GM18508 (cell line): ENCODE measurements at regions not wholly inside any gene's neighbourhood (a gene's known extent, or its start where the extent isn't known, plus 50 kb on each side); places are given as distances from the start of the nearest gene placed in this dataset.
"Not testable (repeated sequence)": the region's sequence is repeated elsewhere in the genome, so short reads cannot be mapped to it uniquely, and the experiment has no call there.

Source experiments
- ATAC-seq: cut with Tn5 transposase; IDR thresholded peaks from one replicate; pipeline ENCODE4 v1.9.1; 2021; ENCODE audit warnings: moderate number of reproducible peaks; ENCODE audit not compliant: insufficient read depth, unreplicated experiment

GRCh38 chr7:114364151-114364550 lies 50.5 kb upstream of the FOXP2 start:
- no peak for ATAC-seq

DNA sequence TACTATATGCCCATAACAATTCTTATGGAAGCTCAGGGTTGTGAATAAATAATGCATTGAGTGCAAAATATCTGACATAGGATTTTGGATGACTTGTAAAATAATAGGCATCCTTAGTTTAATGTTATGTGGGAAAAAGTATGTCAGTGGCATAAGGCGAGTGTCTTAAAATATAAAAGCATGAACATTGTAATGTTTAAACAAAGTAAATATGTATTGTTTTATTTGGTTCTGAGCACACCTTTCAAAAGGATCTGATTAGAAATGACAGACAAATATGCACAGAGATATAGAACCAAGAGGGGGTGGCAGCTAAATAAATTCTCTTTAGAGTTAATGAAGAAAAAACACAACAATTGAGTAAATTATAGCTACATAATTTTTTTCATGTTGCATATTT lies 51.3 kb upstream of the FOXP2 start:
- no peak for ATAC-seq

DNA sequence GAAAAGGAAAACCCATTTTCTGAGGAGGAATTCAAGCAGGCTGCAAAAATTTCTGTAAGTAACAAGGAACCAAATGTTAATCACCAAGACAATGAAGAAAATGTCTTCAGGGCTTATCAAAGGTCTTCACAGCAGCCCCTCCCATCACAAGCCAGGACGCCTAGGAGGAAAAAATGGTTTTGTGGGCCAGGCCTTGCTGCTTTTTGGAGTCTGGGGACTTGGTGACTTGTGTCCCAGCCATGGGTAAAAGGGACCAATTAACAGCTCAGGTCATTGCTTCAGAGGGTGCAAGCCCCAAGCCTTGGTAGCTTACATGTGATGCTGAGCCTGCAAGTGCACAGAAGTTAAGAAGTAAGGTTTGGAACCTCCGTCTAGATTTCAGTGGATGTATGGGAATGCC lies 55.7 kb upstream of the FOXP2 start:
- no peak for ATAC-seq

DNA sequence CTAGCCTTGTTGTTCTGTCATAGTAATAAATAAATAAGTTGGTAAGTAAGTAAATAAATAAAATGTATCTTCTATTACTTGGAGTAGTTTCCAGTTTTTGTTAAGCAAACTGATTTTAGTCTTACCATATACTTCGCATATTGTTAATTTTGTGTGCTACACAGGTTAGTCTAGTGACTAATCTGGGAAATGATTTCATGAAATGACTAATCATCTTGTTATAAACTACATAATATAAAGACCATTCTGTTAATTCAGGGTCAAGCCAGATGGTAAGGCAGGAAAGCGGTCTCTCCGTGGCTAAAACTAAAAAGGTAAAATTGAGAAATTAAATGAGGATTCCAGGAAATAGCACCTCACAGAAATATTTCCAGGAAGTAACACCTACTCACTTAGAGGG lies 58.5 kb upstream of the FOXP2 start:
- ATAC-seq = no peak

DNA sequence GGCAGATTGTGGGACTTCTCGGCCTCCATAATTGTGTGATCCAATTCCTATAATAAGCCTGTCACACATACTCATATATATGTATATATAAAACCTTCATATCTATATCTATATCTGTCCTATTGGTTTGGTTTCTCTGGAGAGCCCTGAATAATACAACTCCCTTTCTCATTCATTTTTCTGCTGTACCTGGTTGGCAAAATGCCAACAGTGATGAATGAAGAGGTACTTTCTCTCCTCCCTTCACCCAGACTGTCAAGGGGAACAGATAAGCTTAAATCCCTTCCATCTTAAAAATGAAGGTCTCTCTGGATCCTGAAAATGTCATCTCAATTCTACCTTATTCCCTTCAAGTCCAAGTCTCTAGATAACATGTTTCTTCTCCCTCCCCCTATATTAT lies 60.3 kb upstream of the FOXP2 start:
- ATAC-seq = no peak

GRCh38 chr7:114345494-114345893 lies 69.1 kb upstream of the FOXP2 start:
- ATAC-seq = no peak

- no peak for ATAC-seq
Observed at GRCh38 chr7:114343949-114344708, 70.5 kb upstream of the FOXP2 start.

DNA sequence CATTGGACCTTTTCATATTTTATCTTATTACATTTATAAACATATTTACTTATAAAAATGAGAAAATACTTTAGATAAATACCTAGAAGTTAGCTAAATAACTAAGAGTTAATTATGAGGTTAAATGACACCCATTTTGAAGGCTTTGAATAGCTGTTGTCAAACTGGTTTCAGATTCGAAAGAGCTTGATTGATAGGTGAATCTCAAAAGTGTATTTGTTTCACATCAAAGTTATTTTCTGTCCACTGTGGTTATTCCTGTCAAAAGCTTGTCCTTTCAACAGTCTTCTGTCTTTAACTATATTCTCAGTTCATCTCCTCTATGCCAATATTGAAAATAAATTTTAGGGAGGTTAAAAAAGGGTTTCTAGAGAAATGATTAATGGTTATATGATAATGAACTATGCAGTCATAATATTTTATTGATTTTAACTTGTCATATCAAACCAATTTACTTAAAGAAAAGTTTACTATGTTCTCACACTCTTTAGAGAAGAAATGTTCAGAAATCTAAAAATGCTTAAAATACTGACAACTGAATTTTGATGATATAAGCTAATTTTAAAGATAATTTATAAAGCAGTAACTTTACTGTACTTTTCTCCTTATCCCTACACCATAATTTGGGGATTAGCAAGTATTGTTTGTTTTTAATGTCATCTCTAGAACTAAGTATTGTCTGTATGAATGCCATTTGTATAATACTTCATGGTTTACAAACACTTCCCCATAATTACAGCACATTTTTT lies 72.0 kb upstream of the FOXP2 start:
- no peak for ATAC-seq

GRCh38 chr7:114341648-114342047 lies 73.0 kb upstream of the FOXP2 start:
- ATAC-seq = no peak

- ATAC-seq = no peak
Observed at GRCh38 chr7:114334989-114335388, 79.6 kb upstream of the FOXP2 start.

- ATAC-seq = not testable (repeated sequence)
Observed at GRCh38 chr7:114329458-114329857, 85.2 kb upstream of the FOXP2 start.

DNA sequence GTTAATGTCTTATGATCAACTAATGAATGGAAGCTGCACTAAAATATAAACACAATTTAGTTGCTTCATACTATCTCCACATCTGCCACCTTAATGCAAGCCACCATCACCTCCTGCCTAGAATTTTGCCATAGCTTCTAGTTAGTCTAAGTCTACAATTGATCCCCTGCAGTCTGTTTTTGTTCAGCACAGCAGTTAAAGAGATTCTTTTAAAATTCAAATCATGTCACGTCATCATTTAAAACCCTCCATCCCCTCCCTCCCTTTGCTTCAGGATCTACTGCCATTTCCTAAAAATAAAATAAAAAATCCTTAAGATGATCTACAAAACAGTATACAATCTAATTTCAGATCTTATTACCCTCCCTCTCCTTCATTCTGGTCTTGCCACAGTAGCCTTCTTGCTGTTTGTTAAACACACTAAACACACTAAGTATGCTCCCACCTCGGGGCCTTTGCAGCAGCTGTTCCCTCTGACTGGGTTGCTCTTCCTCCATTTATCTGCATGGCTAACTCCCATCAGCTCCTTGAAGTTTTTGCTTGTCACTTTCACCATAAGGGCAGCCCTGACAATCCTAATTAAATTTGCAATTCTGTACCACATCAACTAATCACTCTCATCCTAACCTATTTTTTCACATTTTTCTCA lies 97.0 kb upstream of the FOXP2 start:
- no peak for ATAC-seq

- ATAC-seq = no peak
Observed at GRCh38 chr7:114312649-114313048, 102.0 kb upstream of the FOXP2 start.

DNA sequence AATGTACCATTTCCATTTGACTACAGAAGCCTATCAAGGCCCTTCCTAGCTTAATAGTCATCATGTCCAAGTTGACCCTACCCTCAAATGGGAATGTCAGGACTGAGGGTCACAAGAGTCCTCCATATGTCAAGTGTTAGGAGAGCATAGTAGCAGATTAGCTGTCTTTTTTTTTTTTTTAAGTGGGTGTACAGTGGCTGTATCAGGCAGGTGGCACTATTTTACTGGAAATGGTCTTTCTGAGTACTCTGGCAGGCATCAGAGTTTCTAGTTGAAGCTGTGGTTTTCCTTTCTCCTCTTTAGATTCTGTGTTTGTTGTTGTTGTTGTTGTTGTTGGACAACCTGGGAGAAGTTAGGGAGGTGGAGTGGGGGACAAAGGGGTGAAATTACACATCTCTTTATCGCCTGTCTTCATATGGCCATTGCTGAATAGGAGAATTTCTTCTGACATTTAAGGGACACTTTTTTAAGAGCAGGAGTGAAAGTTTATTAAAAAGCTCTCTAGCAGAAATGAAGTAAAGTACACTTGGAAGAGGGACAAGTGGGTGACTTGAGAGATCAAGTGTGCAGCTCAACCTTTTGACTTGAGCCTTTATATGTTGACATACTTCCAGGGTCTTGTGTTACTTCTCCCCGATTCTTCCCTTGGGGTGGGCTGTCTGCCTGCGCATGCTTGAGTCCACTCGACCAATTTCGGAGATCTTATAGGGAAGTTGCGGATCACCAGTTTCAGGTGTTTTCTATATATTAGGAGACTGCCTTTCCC lies 104.1 kb upstream of the FOXP2 start:
- no peak for ATAC-seq

DNA sequence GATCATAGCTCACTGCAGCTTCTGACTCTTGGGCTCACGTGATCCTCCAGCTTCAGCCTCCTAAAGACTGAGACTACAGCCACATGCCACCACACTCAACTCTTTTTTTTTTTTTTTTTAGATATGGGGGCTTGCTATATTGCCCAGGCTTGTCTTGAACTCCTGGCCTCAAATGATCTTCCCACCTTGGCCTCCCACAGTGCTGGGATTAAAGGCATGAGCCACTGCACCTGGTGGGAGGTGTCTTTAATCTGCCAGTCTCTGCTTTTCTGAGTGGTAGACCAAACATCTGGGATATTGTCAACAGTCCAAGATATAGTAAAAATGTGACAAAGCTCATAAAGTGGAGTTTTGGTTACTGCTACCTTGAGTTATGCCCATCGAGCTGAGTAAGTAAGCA lies 104.9 kb upstream of the FOXP2 start:
- ATAC-seq = no peak

GRCh38 chr7:114303301-114303700 lies 111.3 kb upstream of the FOXP2 start:
- no peak for ATAC-seq

DNA sequence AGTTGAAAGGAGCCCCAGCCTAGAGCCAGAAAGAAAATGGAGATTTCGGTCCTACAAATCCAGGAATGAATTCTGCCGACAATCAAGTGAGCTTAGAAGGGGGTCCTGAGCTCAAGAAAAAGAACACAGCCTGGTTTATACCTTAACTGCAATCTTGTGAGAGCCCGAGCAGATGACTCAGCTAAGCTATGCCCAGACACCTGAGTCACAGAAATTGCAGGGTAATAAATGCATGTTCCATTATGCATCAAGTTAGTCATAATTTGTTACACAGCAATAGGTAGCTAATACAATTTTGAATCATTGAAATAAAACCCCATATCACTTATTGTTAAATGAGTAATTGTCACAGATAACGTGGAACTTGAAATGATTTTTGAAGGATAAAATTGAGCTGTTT lies 111.8 kb upstream of the FOXP2 start:
- no peak for ATAC-seq

GRCh38 chr7:114298011-114298410 lies 116.6 kb upstream of the FOXP2 start:
- no peak for ATAC-seq

- no peak for ATAC-seq
Observed at GRCh38 chr7:114297121-114297520, 117.5 kb upstream of the FOXP2 start.

DNA sequence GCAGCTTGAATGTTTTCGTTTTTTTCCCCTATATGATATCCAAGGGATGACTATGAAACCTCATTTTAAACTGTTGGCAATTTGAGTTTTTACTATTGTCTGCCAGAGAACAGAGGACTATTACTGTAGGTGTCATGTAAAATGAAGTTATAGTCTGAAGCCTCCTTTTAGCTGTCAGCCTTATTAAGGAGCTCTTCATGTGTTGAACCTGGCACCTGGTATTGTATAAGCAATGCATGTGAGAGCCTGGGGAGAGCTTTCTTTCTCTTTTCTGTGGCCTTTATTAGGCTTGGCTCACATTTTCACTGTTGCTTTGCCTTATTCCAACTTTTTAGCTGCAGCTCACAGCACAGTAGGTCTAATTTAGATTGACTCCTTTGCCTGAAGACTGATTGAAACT lies 119.1 kb upstream of the FOXP2 start:
- ATAC-seq = no peak

- no peak for ATAC-seq
Observed at GRCh38 chr7:114294036-114294435, 120.6 kb upstream of the FOXP2 start.
